Lower leg skin (tissue), 4 donors: ENCODE measurements at regions not wholly inside any gene's neighbourhood (a gene's known extent, or its start where the extent isn't known, plus 50 kb on each side); places are given as distances from the start of the nearest gene placed in this dataset.

Source experiments
- DNase-seq, 2 donors: peaks; one replicate each; pipeline ENCODE4 v3.0.0-alpha.2; 2019; ENCODE audit warnings: low spot score in 2 of 2
- H3K4me3 ChIP-seq: fragments of 200-600 bp; sonication (generic); 2 replicates; pipeline ENCODE4 v1.5.1; 2017; ENCODE audit warnings: mild to moderate bottlenecking, low read depth; ENCODE audit not compliant: poor library complexity, severe bottlenecking
- POLR2A ChIP-seq, 2 donors: fragments of 450-650 bp; IDR thresholded peaks; one replicate each; pipeline ENCODE4 v1.6.1; 2016 to 2017; ENCODE audit warnings: antibody characterized with exemption in 2 of 2, mild to moderate bottlenecking in 1 of 2, moderate library complexity in 1 of 2
- WGBS, 2 donors: methylation state at CpG; one replicate each; pipeline ENCODE4 v1.1.5; 2018; 5-methylcytosine and 5-hydroxymethylcytosine counted together
- intact Hi-C: fragments of 100-400 bp; cut with DNase I; formaldehyde crosslinking; loops from one replicate; pipeline ENCODE4 v1.15.0; 2023; ENCODE audit warnings: low total_unique reads
- TF ChIP-seq, protein P1 (sequence below), 3 donors: fragments of 450-650 bp; IDR thresholded peaks; one replicate each; pipeline ENCODE4 v1.5.1; 2016; ENCODE audit warnings: antibody characterized with exemption in 3 of 3, mild to moderate bottlenecking in 3 of 3, moderate library complexity in 2 of 3

GRCh38 chr1:195867638-195868037, 740.6 kb downstream of the KCNT2 start:
- intact Hi-C loops, result no loop called here
- DNase-seq, result no peak
- TF ChIP-seq POLR2A (IDR thresholded peaks at IDR 0.05), result no peak
- TF ChIP-seq, protein P1, sequence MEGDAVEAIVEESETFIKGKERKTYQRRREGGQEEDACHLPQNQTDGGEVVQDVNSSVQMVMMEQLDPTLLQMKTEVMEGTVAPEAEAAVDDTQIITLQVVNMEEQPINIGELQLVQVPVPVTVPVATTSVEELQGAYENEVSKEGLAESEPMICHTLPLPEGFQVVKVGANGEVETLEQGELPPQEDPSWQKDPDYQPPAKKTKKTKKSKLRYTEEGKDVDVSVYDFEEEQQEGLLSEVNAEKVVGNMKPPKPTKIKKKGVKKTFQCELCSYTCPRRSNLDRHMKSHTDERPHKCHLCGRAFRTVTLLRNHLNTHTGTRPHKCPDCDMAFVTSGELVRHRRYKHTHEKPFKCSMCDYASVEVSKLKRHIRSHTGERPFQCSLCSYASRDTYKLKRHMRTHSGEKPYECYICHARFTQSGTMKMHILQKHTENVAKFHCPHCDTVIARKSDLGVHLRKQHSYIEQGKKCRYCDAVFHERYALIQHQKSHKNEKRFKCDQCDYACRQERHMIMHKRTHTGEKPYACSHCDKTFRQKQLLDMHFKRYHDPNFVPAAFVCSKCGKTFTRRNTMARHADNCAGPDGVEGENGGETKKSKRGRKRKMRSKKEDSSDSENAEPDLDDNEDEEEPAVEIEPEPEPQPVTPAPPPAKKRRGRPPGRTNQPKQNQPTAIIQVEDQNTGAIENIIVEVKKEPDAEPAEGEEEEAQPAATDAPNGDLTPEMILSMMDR (IDR thresholded peaks at IDR 0.05), result no peak
- no peak overlapping the region for H3K4me3 ChIP-seq

- WGBS, 2 donors, result 87 to 93% methylated on average over 1 of the region's 1 CpG
- DNase-seq, result no peak
Measured at GRCh38 chr1:195866781-195867222, 741.4 kb downstream of the KCNT2 start.

GRCh38 chr1:195866091-195866780, 742.0 kb downstream of the KCNT2 start:
- H3K4me3 ChIP-seq, result no peak overlapping the region
- 50 to 57% methylated on average over 6 of the region's 6 CpGs for WGBS, 2 donors
- no peak for TF ChIP-seq POLR2A (IDR thresholded peaks at IDR 0.05)
- TF ChIP-seq, protein P1 (IDR thresholded peaks at IDR 0.05), result no peak
- intact Hi-C loops, result no loop called here
- DNase-seq, result no peak

More at GRCh38 chr1:195866781-195867222, 741.4 kb downstream of the KCNT2 start:
- H3K4me3 ChIP-seq, result no peak overlapping the region
- no peak for TF ChIP-seq POLR2A (IDR thresholded peaks at IDR 0.05)
- TF ChIP-seq, protein P1 (IDR thresholded peaks at IDR 0.05), result no peak
- intact Hi-C loops, result no loop called here

GRCh38 chr1:195851804-195852203, 756.4 kb downstream of the KCNT2 start:
- intact Hi-C loops, result no loop called here
- WGBS, 2 donors, result 71 to 77% methylated on average over 2 of the region's 2 CpGs
- no peak for TF ChIP-seq POLR2A (IDR thresholded peaks at IDR 0.05)
- TF ChIP-seq, protein P1 (IDR thresholded peaks at IDR 0.05), result no peak
- no peak overlapping the region for H3K4me3 ChIP-seq
- DNase-seq, result no peak

GRCh38 chr1:195851016-195851601, 757.1 kb downstream of the KCNT2 start:
- intact Hi-C loops, result no loop called here
- DNase-seq, result no peak
- 68 to 69% methylated on average over 5 of the region's 5 CpGs for WGBS, 2 donors
- no peak for TF ChIP-seq POLR2A (IDR thresholded peaks at IDR 0.05)
- TF ChIP-seq, protein P1 (IDR thresholded peaks at IDR 0.05), result no peak
- H3K4me3 ChIP-seq, result no peak overlapping the region
